DMS153 treated with DMSO at 0.1 percent for 48 hours (cell line): ENCODE measurements at regions not wholly inside any gene's neighbourhood (a gene's known extent, or its start where the extent isn't known, plus 50 kb on each side); places are given as distances from the start of the nearest gene placed in this dataset.
"Not testable (repeated sequence)": the region's sequence is repeated elsewhere in the genome, so short reads cannot be mapped to it uniquely, and the experiment has no call there.

Experiments used
- DNase-seq: peaks from one replicate; lab custom pipeline; 2025; ENCODE audit not compliant: unreplicated experiment; lab: John Stamatoyannopoulos, UW

- no peak for DNase-seq
Measured at GRCh38 chr7:119522698-119523097, 750.3 kb upstream of the KCND2 start.

- peak; percentile 4 for DNase-seq
Measured at GRCh38 chr7:119545118-119545517, 727.9 kb upstream of the KCND2 start.

DNA sequence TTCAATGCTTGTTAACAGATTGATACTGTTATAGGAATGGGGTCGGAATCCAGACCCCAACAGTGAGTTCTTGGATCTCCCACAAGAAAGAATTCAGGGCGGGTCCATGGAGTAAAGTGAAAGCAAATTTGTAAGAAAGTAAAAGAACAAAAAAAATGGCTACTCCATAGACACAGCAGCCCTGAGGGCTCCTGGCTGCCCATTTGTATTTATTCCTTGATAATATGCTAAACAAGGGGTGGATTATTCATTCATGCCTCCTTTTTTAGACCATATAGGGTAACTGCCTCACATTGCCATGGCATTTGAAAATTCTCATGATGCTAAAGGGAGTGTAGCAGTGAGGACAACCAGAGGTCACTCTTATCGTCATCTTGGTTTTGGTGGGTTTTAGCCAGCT, 717.2 kb upstream of the KCND2 start:
- no peak for DNase-seq

GRCh38 chr7:119556436-119556835, 716.5 kb upstream of the KCND2 start:
- no peak for DNase-seq

- no peak for DNase-seq
Measured at GRCh38 chr7:119561751-119562150, 711.2 kb upstream of the KCND2 start.

DNA sequence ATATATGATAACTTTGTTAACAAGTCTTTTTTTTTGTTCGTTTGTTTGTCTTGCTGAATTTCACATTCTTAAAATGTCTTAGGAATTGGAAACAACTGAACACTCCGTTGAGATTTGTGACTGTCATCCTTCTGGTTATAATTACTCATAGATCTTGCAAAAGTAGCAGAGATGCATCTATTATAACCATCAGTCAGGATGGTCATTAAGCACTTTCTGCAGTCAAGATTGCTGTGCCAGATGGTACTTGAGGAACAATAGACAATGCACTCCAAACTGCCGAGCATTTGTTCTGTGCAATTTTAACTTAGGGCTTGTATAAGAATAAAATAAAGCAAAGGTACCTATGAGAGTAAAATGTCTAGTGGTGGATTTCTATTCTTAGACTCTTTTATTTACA, 710.1 kb upstream of the KCND2 start:
- no peak for DNase-seq

DNA sequence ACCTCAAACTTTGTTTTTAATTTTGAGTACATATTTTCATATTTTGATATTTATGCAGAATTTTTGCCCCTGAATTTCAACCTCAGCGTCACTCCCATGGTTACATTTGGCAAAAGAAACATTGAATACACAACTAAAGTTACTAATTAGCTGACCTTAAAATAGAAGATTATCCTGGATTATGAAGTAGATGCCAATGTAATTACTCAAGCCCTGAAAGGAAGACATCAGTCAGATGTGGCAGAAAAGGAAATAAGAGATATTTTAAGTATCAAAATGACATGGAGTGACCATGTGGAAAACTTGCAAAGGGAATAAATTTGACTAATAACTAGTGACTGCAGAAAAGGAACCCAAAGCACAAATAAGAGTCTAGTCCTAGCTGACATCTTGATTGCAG, 701.3 kb upstream of the KCND2 start:
- no peak for DNase-seq

DNA sequence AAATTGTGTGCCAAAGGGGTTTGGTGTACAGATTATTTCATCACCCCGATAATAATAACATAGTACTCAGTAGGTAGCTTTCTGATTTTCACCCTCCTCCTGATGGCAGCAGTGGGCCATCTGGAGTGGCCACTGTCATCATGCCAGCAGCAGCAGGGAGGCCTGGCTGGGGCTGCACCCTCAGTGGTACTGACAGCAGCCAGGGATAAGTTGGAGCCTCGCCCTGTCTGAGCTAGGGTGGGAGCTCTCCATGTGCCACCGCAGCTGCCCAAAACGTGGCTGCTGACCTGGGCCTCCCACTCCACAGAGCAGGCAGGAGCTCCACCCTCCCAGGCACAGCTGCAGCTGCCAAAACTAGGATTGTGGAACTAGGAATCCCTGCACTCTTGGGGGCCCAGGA, 700.8 kb upstream of the KCND2 start:
- no peak for DNase-seq

DNA sequence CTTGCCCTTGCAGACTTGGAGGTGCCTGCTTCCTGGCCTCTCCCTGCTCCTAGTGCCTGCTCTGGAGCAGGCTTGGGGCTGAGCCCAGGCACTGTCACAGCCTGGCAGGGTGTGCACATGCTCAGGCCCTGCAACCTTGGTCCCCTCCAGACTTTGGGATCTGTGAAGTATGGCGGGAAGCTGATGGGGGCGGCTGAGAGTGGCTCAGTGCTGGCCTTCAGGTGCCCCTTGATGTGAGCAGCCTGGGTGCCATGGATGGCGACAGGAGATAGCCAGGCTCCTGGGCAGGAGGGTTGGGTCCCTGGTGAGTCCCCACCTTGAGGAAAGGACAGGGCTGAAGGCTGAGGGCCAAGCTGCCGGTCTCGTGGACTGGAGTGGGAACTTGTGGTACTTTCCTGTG, 700.4 kb upstream of the KCND2 start:
- DNase-seq = no peak

- DNase-seq = no peak
Measured at GRCh38 chr7:119578116-119578515, 694.9 kb upstream of the KCND2 start.

- no peak for DNase-seq
Measured at GRCh38 chr7:119594956-119595355, 678.0 kb upstream of the KCND2 start.

DNA sequence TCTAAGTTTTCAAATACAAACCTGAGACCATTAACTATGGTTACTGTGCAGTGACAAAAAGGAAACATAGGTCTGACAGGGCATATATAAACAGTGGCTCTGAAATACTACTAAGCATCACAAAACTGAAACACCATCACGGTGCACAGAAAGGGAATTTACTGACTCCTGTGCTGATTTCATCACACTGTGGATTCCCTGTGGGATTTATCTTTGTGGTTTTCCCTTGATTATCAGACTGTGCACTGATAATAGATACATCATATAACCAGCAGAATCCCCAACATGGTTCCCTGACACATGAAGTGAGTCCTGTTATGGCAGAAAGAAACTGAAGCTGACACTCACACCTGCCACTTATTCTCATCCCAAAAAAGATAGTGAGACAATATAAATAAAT, 676.3 kb upstream of the KCND2 start:
- DNase-seq = no peak

DNA sequence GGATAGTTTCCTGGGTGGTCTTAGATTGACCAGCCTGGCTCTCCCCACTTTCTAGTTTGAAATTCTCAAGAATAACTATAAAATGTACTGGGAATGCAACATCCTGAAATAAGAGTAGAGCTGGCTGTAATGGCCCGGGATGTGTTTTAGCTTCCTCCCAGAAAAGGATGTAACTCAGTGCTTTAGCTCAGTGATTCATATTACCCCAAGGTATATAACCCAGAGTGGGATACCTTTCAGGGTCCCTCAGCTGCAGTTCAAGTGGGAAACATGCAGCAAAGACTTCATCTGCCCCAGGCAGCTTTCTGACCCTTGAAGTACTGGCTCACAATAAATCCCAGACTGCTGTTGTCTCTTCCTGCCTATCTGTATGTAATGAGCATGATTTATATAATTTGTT, 666.7 kb upstream of the KCND2 start:
- no peak for DNase-seq

- no peak for DNase-seq
Measured at GRCh38 chr7:119620769-119621168, 652.2 kb upstream of the KCND2 start.

DNA sequence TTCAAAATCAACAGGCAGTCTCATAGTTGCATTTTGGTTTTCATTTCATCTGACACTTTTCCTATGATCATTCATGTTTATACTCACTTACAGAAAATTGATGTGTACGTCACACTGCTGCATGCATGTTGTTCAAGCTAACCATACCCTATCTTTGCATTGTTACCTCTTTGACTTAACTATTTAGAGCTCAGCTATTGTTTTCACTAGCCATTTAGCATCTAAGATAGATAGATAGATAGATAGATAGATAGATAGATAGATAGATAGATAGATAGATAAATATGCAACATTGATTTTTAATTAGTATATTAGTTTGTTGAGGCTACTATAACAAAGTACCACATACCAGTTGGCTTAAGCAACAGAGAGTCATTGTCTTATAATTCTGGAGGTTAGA, 649.5 kb upstream of the KCND2 start:
- DNase-seq = no peak

- no peak for DNase-seq
Measured at GRCh38 chr7:119630406-119630969, 642.5 kb upstream of the KCND2 start.

DNA sequence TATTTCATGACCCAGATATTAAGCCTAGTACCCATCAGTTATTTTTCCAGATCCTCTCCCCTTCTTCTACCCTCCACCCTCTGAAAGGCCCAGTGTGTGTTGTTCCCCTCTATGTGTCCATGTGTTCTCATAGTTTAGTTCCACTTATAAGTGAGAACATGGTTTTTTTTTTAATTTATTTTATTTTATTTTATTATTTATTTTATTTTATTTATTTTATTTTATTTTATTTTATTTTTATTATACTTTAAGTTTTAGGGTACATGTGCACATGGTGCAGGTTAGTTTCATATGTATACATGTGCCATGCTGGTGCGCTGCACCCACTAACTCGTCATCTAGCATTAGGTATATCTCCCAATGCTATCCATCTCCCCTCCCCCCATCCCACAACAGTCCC, 639.2 kb upstream of the KCND2 start:
- DNase-seq = not testable (repeated sequence)

GRCh38 chr7:119640326-119640725, 632.6 kb upstream of the KCND2 start:
- DNase-seq = no peak

GRCh38 chr7:119640861-119641260, 632.1 kb upstream of the KCND2 start:
- no peak for DNase-seq

DNA sequence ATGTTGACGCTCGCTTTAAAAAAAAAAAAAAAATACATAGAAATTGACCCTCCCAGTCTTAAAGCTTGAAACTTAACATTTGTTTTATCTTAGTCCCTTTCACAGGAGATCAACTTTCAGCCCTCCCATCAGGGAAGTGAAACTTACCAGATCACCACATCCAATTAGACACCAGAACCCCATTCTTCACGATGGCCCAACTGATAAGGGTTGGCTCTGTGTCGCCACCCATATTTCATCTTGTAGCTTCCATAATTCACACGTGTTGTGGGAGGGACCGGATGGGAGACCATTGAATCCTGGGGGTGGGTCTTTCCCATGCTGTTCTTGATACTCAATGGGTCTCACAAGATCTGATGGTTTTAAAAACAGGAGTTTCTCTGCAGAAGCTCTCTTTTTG, 629.4 kb upstream of the KCND2 start:
- DNase-seq = no peak

DNA sequence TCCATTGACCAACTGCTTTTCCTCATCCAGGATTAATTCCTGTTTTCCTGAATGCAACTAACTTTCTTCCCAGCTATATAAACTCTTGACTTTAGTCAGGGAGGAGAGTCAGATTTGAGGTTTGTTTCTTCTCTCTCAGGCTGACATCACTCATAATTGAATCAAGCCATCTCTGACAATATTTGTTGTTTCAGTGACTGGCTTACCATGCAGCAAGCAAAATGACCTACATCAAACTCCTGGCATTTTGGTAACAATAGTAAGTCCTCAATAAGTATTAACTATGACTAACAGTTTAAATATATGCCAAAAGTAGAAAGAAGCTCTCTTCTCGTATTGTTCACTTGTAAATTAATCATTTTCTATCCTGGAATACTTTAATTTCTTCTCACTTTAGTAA, 625.7 kb upstream of the KCND2 start:
- DNase-seq = no peak

- DNase-seq = not testable (repeated sequence)
Measured at GRCh38 chr7:119648752-119649151, 624.2 kb upstream of the KCND2 start.

GRCh38 chr7:119660080-119660479, 612.9 kb upstream of the KCND2 start:
- no peak for DNase-seq

DNA sequence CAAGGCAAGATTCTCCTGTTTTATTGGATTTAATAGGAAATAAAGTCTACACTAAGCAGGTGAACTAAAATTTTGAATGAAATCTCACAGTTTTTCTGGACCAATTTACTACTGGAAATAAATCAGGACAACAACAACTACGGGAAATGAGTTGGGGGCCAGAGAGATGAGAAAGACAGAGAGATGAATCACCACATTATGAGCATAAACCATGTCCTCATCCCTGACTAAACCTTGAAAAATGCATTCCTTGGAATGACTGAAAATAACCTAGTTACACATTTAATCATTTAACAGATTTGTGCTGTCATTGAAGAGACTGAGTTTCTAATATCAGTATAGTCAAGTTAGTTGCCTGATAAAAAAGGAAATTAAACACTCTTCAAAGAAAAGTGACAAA, 608.4 kb upstream of the KCND2 start:
- no peak for DNase-seq
